K562 (cell line): ENCODE measurements at regions not wholly inside any gene's neighbourhood (a gene's known extent, or its start where the extent isn't known, plus 50 kb on each side); places are given as distances from the start of the nearest gene placed in this dataset.

Experiments used
- ARID4B ChIP-seq: sonication (generic); formaldehyde crosslinking; IDR thresholded peaks from 2 replicates; pipeline ENCODE4 v1.8.0; 2022; ENCODE audit warnings: mild to moderate bottlenecking, missing genetic modification reagents
- BRF1 ChIP-seq: IDR thresholded peaks from 3 replicates; pipeline ENCODE4 v1.6.1; 2011; ENCODE audit warnings: borderline replicate concordance, mild to moderate bottlenecking; ENCODE audit not compliant: insufficient read length; ENCODE audit errors: extremely low read depth
- CC2D1A ChIP-seq: fragments of 450-650 bp; IDR thresholded peaks from 2 replicates; pipeline ENCODE4 v1.6.1; 2017; ENCODE audit warnings: mild to moderate bottlenecking
- CCAR2 ChIP-seq: fragments of 200-400 bp; formaldehyde crosslinking; IDR thresholded peaks from 2 replicates; pipeline ENCODE4 v1.6.1; 2017; ENCODE audit warnings: mild to moderate bottlenecking, low read depth, low read length
- KDM5B ChIP-seq: fragments of 200-600 bp; sonication (generic); IDR thresholded peaks from 2 replicates; pipeline ENCODE4 v1.6.1; 2012; ENCODE audit warnings: low read depth, mild to moderate bottlenecking, moderate library complexity, low read length, control low read depth, inconsistent platforms; ENCODE audit not compliant: insufficient replicate concordance
- L3MBTL2 ChIP-seq: fragments of 450-650 bp; IDR thresholded peaks from 2 replicates; pipeline ENCODE4 v1.6.1; 2016; ENCODE audit warnings: mild to moderate bottlenecking, moderate library complexity
- PPARD ChIP-seq: fragments of 250-450 bp; sonication (Bioruptor Pico); IDR thresholded peaks from 2 replicates; pipeline ENCODE4 v1.8.0; 2022; ENCODE audit warnings: inconsistent platforms, mild to moderate bottlenecking, moderate library complexity
- RAD21 ChIP-seq, 2 experiments: fragments of 250-450 bp in 1 of 2; fragments of 450-650 bp in 1 of 2; sonication (Bioruptor Pico) in 1 of 2; formaldehyde crosslinking in 1 of 2; IDR thresholded peaks in 1 of 2; conservative IDR thresholded peaks in 1 of 2; 2 replicates each; pipeline versions ENCODE4 v1.4.0 to v1.8.0; 2020 to 2022; ENCODE audit warnings: mild to moderate bottlenecking in 2 of 2, moderate library complexity in 1 of 2
- SMC3 ChIP-seq: conservative IDR thresholded peaks from 2 replicates; pipeline ENCODE4 v1.6.1; 2011; ENCODE audit warnings: low read depth, low read length, improper control_type of control experiment; ENCODE audit not compliant: insufficient read depth
- TSHZ1 ChIP-seq: fragments of 250-450 bp; sonication (Bioruptor Pico); IDR thresholded peaks from 2 replicates; pipeline ENCODE4 v1.4.0; 2020; ENCODE audit warnings: mild to moderate bottlenecking, moderate library complexity
- VEZF1 ChIP-seq: fragments of 200-800 bp; sonication (Bioruptor generic); IDR thresholded peaks from 2 replicates; pipeline ENCODE4 v1.6.1; 2017; ENCODE audit warnings: missing genetic modification characterization, missing compliant biosample characterization
- YBX1 ChIP-seq: fragments of 450-650 bp; IDR thresholded peaks from 2 replicates; pipeline ENCODE4 v1.7.1; 2016; ENCODE audit warnings: mild to moderate bottlenecking
- ZC3H11A ChIP-seq: IDR thresholded peaks from 2 replicates; pipeline ENCODE4 v1.6.1; 2012; ENCODE audit warnings: low read depth, low read length, improper control_type of control experiment
- ZNF133 ChIP-seq: fragments of 250-450 bp; sonication (Bioruptor Pico); IDR thresholded peaks from 2 replicates; pipeline ENCODE4 v1.4.0; 2020; ENCODE audit warnings: mild to moderate bottlenecking
- ZNF239 ChIP-seq: fragments of 250-450 bp; sonication (Bioruptor Pico); IDR thresholded peaks from 2 replicates; pipeline ENCODE4 v1.4.0; 2020; ENCODE audit warnings: mild to moderate bottlenecking
- ZNF76 ChIP-seq: fragments of 250-450 bp; sonication (Bioruptor Pico); IDR thresholded peaks from 2 replicates; pipeline ENCODE4 v1.4.0; 2020; ENCODE audit warnings: mild to moderate bottlenecking, moderate library complexity, borderline replicate concordance

DNA sequence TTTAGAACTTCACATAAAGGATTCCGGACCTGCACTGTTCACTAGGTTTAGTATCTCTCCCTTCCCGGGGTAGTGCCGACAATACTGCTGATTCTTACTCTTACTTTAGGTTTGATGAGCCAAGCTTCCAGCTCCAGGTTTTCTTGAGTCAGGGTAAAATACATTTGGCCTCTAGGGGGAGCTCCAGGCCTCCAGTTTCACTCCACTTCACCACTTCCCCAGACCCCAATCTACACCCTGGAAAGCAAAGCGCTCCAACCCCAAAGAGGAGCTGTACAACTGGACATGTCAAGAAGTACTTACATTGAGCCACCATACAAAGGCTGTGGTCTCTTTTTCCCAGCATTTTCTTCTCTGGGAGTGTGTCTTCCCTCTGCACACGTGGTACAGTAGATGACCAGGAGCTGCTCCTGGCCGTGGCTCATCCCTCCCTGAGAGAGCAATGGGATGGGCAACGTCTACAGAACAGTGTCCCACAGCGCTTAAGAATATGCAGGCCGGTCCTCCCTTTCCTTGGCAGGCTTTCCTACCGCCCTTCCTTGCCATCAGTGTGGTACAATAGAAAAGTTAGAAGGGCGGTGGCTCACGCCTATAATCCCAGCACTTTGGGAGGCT is 93.9 kb upstream of the CCDC80 start (continued):
- no peak for TF ChIP-seq ZNF133 (CRISPR knock-in tag)
- no peak for TF ChIP-seq PPARD (CRISPR knock-in tag)
- peak; percentile 43; the same call in 1 of the 2 replicates for TF ChIP-seq SMC3
- no peak for TF ChIP-seq CCAR2
- TF ChIP-seq ZNF76 (CRISPR knock-in tag) = no peak
- no peak for TF ChIP-seq ARID4B (CRISPR knock-in tag)
- TF ChIP-seq L3MBTL2 = no peak
- TF ChIP-seq TSHZ1 (CRISPR knock-in tag) = no peak
- no peak for TF ChIP-seq ZC3H11A
- TF ChIP-seq ZNF239 (CRISPR knock-in tag) = no peak
- TF ChIP-seq CC2D1A = no peak
- no peak for TF ChIP-seq BRF1
- TF ChIP-seq YBX1 = no peak
- TF ChIP-seq KDM5B = no peak
- peak; percentile 72 to 79 for TF ChIP-seq RAD21 (CRISPR knock-in tag; conservative IDR thresholded peaks at IDR 0.05 in 1 of 2, IDR thresholded peaks at IDR 0.05 in 1 of 2)
- no peak for TF ChIP-seq VEZF1
